ENCODE measurements at regions not wholly inside any gene's neighbourhood (a gene's known extent, or its start where the extent isn't known, plus 50 kb on each side); places are given as distances from the start of the nearest gene placed in this dataset.

GRCh38 chr3:168648321-168648720, 552.6 kb upstream of the GOLIM4 start:
- TF ChIP-seq, protein P1, sequence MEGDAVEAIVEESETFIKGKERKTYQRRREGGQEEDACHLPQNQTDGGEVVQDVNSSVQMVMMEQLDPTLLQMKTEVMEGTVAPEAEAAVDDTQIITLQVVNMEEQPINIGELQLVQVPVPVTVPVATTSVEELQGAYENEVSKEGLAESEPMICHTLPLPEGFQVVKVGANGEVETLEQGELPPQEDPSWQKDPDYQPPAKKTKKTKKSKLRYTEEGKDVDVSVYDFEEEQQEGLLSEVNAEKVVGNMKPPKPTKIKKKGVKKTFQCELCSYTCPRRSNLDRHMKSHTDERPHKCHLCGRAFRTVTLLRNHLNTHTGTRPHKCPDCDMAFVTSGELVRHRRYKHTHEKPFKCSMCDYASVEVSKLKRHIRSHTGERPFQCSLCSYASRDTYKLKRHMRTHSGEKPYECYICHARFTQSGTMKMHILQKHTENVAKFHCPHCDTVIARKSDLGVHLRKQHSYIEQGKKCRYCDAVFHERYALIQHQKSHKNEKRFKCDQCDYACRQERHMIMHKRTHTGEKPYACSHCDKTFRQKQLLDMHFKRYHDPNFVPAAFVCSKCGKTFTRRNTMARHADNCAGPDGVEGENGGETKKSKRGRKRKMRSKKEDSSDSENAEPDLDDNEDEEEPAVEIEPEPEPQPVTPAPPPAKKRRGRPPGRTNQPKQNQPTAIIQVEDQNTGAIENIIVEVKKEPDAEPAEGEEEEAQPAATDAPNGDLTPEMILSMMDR (IDR thresholded peaks at IDR 0.05) = no peak
- no peak for TF ChIP-seq ATF6 (CRISPR knock-in tag; IDR thresholded peaks at IDR 0.05)
